Stomach (tissue), 4 donors: ENCODE measurements at regions not wholly inside any gene's neighbourhood (a gene's known extent, or its start where the extent isn't known, plus 50 kb on each side); places are given as distances from the start of the nearest gene placed in this dataset.

Source experiments
- POLR2A ChIP-seq, 4 donors: fragments of 450-650 bp; IDR thresholded peaks; one replicate each; pipeline ENCODE4 v1.6.1; 2016; ENCODE audit warnings: antibody characterized with exemption in 4 of 4, control low read depth in 2 of 4, mild to moderate bottlenecking in 1 of 4, moderate library complexity in 1 of 4
- TF ChIP-seq, protein P1 (sequence below), 7 experiments: fragments of 450-650 bp in 4 of 7; fragments of 200-600 bp in 3 of 7; sonication (generic) in 3 of 7; IDR thresholded peaks; one replicate each; pipeline ENCODE4 v1.5.1; 2016 to 2019; ENCODE audit warnings: antibody characterized with exemption in 7 of 7, control low read depth in 2 of 7, mild to moderate bottlenecking in 1 of 7

GRCh38 chr12:28994179-28994715 lies 154.8 kb upstream of the FAR2 start:
- TF ChIP-seq, protein P1, sequence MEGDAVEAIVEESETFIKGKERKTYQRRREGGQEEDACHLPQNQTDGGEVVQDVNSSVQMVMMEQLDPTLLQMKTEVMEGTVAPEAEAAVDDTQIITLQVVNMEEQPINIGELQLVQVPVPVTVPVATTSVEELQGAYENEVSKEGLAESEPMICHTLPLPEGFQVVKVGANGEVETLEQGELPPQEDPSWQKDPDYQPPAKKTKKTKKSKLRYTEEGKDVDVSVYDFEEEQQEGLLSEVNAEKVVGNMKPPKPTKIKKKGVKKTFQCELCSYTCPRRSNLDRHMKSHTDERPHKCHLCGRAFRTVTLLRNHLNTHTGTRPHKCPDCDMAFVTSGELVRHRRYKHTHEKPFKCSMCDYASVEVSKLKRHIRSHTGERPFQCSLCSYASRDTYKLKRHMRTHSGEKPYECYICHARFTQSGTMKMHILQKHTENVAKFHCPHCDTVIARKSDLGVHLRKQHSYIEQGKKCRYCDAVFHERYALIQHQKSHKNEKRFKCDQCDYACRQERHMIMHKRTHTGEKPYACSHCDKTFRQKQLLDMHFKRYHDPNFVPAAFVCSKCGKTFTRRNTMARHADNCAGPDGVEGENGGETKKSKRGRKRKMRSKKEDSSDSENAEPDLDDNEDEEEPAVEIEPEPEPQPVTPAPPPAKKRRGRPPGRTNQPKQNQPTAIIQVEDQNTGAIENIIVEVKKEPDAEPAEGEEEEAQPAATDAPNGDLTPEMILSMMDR (IDR thresholded peaks at IDR 0.05) = no peak
- TF ChIP-seq POLR2A (IDR thresholded peaks at IDR 0.05) = no peak
